ENCODE measurements at regions not wholly inside any gene's neighbourhood (a gene's known extent, or its start where the extent isn't known, plus 50 kb on each side); places are given as distances from the start of the nearest gene placed in this dataset.

- no peak for DNase-seq
These were observed 540.7 kb upstream of the NECTIN3 start for GRCh38 chr3:110530902-110531301.

- DNase-seq = no peak
These were observed 538.5 kb upstream of the NECTIN3 start for GRCh38 chr3:110533089-110533488.

- DNase-seq = peak in 1 of 2 donors; percentile 1
These were observed 529.0 kb upstream of the NECTIN3 start for GRCh38 chr3:110542552-110543150.

GRCh38 chr3:110544730-110545129 is 526.9 kb upstream of the NECTIN3 start:
- DNase-seq = no peak

GRCh38 chr3:110550511-110550910 is 521.1 kb upstream of the NECTIN3 start:
- DNase-seq = no peak

GRCh38 chr3:110562621-110563020 is 509.0 kb upstream of the NECTIN3 start:
- no peak for DNase-seq

- no peak for DNase-seq
These were observed 506.9 kb upstream of the NECTIN3 start for GRCh38 chr3:110564674-110565073.

- DNase-seq = no peak
These were observed 504.6 kb upstream of the NECTIN3 start for GRCh38 chr3:110567029-110567428.

- DNase-seq = no peak
These were observed 503.4 kb upstream of the NECTIN3 start for GRCh38 chr3:110568246-110568645.

- no peak for DNase-seq
These were observed 502.5 kb upstream of the NECTIN3 start for GRCh38 chr3:110569073-110569472.

- DNase-seq = no peak
These were observed 495.9 kb upstream of the NECTIN3 start for GRCh38 chr3:110575702-110576101.

- no peak for DNase-seq
These were observed 494.7 kb upstream of the NECTIN3 start for GRCh38 chr3:110576960-110577359.

- DNase-seq = no peak
These were observed 493.8 kb upstream of the NECTIN3 start for GRCh38 chr3:110577854-110578253.

GRCh38 chr3:110579840-110580550 is 491.6 kb upstream of the NECTIN3 start:
- DNase-seq = no peak

- no peak for DNase-seq
These were observed 488.2 kb upstream of the NECTIN3 start for GRCh38 chr3:110583373-110583935.

- DNase-seq = no peak
These were observed 482.7 kb upstream of the NECTIN3 start for GRCh38 chr3:110588906-110589305.

GRCh38 chr3:110589341-110589740 is 482.3 kb upstream of the NECTIN3 start:
- no peak for DNase-seq

- DNase-seq = no peak
These were observed 477.9 kb upstream of the NECTIN3 start for GRCh38 chr3:110593749-110594148.

- DNase-seq = no peak
These were observed 472.6 kb upstream of the NECTIN3 start for GRCh38 chr3:110598847-110599490.

GRCh38 chr3:110608566-110608965 is 463.1 kb upstream of the NECTIN3 start:
- DNase-seq = no peak

GRCh38 chr3:110612045-110612444 is 459.6 kb upstream of the NECTIN3 start:
- DNase-seq = no peak

- no peak for DNase-seq
These were observed 457.4 kb upstream of the NECTIN3 start for GRCh38 chr3:110614186-110614585.

- no peak for DNase-seq
These were observed 456.2 kb upstream of the NECTIN3 start for GRCh38 chr3:110615454-110615853.
